ENCODE measurements at regions not wholly inside any gene's neighbourhood (a gene's known extent, or its start where the extent isn't known, plus 50 kb on each side); places are given as distances from the start of the nearest gene placed in this dataset.

- no peak overlapping the region for H3K4me3 Mint-ChIP-seq (ENCODE audit: unreplicated experiment)
- no peak for DNase-seq
- no peaks in the 10 kb centered on the region for H3K4me1 Mint-ChIP-seq (ENCODE audit: low read depth, unreplicated experiment)
Measured at GRCh38 chr3:159458010-159458409, 530.6 kb upstream of the IL12A start.

GRCh38 chr3:159458982-159459381 is 529.7 kb upstream of the IL12A start:
- Mint-ChIP-seq H3K4me1 (ENCODE audit: low read depth, unreplicated experiment) (no peaks in the 10 kb centered on the region), H3K4me3 (ENCODE audit: unreplicated experiment) (no peak overlapping the region), H3K27me3 (ENCODE audit: unreplicated experiment) (no peaks in the 10 kb centered on the region), H3K27ac (ENCODE audit: unreplicated experiment) (no peak overlapping the region), H3K36me3 (ENCODE audit: unreplicated experiment) (no peaks in the 10 kb centered on the region), H3K9me3 (ENCODE audit: unreplicated experiment) (no peaks in the 10 kb centered on the region)
- TF ChIP-seq CTCF (IDR thresholded peaks at IDR 0.05; ENCODE audit: partially characterized antibody, unreplicated experiment) = no peak
- no peak for DNase-seq

More at GRCh38 chr3:159458010-159458409, 530.6 kb upstream of the IL12A start:
- Mint-ChIP-seq H3K9me3 (ENCODE audit: unreplicated experiment) (no peaks in the 10 kb centered on the region), H3K27me3 (ENCODE audit: unreplicated experiment) (no peaks in the 10 kb centered on the region), H3K27ac (ENCODE audit: unreplicated experiment) (no peak overlapping the region), H3K36me3 (ENCODE audit: unreplicated experiment) (no peaks in the 10 kb centered on the region)
- no peak for TF ChIP-seq CTCF (IDR thresholded peaks at IDR 0.05; ENCODE audit: partially characterized antibody, unreplicated experiment)

- no peaks in the 10 kb centered on the region for H3K36me3 Mint-ChIP-seq (ENCODE audit: unreplicated experiment)
- H3K4me3 Mint-ChIP-seq (ENCODE audit: unreplicated experiment) = no peak overlapping the region
- no peak for TF ChIP-seq CTCF (IDR thresholded peaks at IDR 0.05; ENCODE audit: partially characterized antibody, unreplicated experiment)
- H3K9me3 Mint-ChIP-seq (ENCODE audit: unreplicated experiment) = no peaks in the 10 kb centered on the region
- no peaks in the 10 kb centered on the region for H3K4me1 Mint-ChIP-seq (ENCODE audit: low read depth, unreplicated experiment)
- no peak for DNase-seq
- H3K27ac Mint-ChIP-seq (ENCODE audit: unreplicated experiment) = no peak overlapping the region
- peaks cover 1% of the 10 kb centered on the region for H3K27me3 Mint-ChIP-seq (ENCODE audit: unreplicated experiment)
Measured at GRCh38 chr3:159472611-159473010, 516.0 kb upstream of the IL12A start.

- Mint-ChIP-seq H3K4me3 (ENCODE audit: unreplicated experiment) (no peak overlapping the region), H3K9me3 (ENCODE audit: unreplicated experiment) (peaks cover 1% of the 10 kb centered on the region), H3K4me1 (ENCODE audit: low read depth, unreplicated experiment) (no peaks in the 10 kb centered on the region), H3K36me3 (ENCODE audit: unreplicated experiment) (no peaks in the 10 kb centered on the region), H3K27ac (ENCODE audit: unreplicated experiment) (no peak overlapping the region), H3K27me3 (ENCODE audit: unreplicated experiment) (peaks cover 1% of the 10 kb centered on the region)
- no peak for DNase-seq
- TF ChIP-seq CTCF (IDR thresholded peaks at IDR 0.05; ENCODE audit: partially characterized antibody, unreplicated experiment) = no peak
Measured at GRCh38 chr3:159473206-159473605, 515.4 kb upstream of the IL12A start.

GRCh38 chr3:159480046-159480445 is 508.6 kb upstream of the IL12A start:
- Mint-ChIP-seq H3K4me3 (ENCODE audit: unreplicated experiment) (no peak overlapping the region), H3K9me3 (ENCODE audit: unreplicated experiment) (peaks cover 4% of the 10 kb centered on the region), H3K27me3 (ENCODE audit: unreplicated experiment) (peaks cover 3% of the 10 kb centered on the region), H3K4me1 (ENCODE audit: low read depth, unreplicated experiment) (peaks cover 2% of the 10 kb centered on the region), H3K27ac (ENCODE audit: unreplicated experiment) (no peak overlapping the region), H3K36me3 (ENCODE audit: unreplicated experiment) (peaks cover 9% of the 10 kb centered on the region)
- no peak for DNase-seq
- no peak for TF ChIP-seq CTCF (IDR thresholded peaks at IDR 0.05; ENCODE audit: partially characterized antibody, unreplicated experiment)
